HG02852 (cell line): ENCODE measurements at regions not wholly inside any gene's neighbourhood (a gene's known extent, or its start where the extent isn't known, plus 50 kb on each side); places are given as distances from the start of the nearest gene placed in this dataset.

ENCODE experiments used
- ATAC-seq: cut with Tn5 transposase; IDR thresholded peaks from one replicate; pipeline ENCODE4 v1.9.1; 2021; ENCODE audit warnings: mild to moderate bottlenecking, moderate library complexity; ENCODE audit not compliant: unreplicated experiment

DNA sequence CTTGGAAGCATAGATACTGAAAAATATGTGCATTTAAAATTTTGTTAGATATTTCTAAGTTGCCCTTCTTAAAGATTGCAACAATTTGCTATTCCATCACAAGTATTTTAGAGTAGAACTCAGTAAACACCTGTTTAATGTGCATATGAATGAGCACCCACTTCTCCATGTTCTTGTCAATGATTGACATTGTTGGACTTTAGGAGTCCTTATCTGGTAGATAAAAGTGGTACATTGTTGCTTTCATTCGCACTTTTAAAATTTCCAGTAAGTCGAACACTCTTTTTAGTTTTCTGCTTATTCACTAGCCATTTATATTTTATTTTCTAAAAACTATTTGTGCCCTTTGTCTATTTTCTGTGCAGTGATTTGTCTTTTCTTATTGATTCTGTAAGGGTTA, 478.3 kb downstream of the SOX2 start:
- ATAC-seq, result no peak

DNA sequence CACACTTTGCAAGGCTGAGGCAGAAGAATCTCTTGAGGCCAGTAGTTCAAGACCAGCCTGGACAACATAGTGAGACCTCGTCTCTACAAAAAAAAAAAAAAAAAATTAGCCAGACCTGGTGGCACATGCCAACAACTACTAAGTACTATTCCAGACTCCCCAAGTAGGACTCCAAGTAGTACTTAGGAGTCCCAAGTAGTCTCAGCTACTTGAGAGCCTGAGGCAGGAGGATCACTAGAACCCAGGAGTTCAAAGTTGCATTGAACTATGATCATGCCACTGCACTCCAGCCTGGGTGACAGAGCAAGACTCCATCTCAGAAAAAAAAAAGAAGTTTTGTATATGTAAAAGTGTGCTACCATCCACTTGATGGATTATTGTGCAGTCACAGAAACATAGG, 486.6 kb downstream of the SOX2 start:
- no peak for ATAC-seq

DNA sequence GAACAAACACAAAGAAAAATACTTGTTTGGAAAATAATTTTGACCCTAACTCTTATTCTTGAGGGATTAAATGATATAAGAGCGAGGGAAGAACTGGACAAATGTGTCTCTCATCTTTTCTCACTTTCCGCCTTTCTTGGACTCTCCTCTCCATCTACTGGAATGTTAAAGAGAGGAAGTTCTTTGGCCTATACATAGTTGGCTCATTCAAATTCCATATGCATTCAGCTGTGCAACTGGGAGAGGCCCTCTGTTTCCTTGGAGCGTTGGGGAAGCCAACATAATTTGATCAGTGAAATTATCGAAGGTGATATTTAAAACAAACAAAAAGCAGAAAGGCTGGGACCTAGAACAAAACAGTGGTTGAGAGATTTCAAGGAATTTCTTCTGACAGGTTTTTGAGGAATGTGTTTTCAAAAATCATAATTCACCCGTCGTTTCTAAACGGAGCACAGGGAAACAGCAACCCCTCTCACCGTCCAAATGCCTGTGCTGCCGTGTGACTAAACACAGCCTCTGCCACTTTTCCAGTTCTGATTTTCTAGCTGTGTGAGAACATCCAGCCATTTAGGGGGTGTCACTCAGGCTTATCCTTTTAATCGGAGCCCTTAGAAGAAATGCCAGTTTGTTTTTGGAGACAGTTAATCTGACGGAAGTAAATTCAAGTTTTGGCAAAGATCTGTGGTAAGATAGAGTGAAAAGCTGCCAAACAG, 489.9 kb downstream of the SOX2 start:
- ATAC-seq, result no peak

DNA sequence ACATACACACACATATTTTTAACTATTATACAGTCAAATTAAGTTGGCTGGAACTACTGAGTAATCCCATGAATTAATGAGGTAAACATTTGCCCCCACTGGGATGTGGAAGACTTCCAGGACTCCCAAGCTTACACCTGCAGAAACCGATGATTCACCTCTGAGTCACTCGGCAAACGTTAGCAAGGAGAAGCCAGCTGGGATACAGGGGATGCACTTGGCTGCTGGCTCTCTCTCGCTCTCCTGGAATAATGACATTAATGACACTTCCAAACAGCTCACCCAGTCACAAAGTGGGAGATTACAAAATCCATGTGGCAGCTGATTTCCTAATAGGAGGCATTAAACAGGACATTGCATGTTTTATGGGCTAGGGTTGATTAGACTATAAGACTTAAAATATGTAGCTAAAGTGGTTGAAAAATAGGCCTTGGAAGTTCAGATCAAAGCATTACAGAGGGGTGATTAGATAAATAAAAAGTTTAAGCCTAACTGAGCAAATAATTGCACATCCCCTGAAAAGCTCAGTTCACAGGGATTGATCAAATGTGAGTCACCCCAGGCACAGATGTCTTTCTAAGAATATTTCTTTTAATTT, 500.9 kb downstream of the SOX2 start:
- no peak for ATAC-seq

DNA sequence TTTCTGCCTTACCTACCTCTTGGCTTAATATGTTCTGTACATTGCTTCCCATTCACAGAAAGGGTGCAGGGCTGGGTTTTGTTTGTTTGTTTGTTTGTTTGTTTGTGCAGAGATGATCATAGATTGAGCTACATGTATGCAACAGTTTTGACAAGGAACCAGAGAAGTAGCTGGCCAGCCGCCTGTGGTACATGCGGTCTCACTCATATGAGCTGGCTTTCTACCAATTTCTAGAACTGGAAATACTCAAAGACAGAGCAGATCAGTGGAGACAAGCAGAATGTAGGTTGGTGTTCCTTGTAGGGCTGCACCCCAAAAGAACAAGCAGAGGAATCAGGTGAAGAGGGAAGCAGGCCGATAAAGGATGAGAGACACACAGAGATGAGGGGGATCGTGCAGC, 502.7 kb downstream of the SOX2 start:
- no peak for ATAC-seq

DNA sequence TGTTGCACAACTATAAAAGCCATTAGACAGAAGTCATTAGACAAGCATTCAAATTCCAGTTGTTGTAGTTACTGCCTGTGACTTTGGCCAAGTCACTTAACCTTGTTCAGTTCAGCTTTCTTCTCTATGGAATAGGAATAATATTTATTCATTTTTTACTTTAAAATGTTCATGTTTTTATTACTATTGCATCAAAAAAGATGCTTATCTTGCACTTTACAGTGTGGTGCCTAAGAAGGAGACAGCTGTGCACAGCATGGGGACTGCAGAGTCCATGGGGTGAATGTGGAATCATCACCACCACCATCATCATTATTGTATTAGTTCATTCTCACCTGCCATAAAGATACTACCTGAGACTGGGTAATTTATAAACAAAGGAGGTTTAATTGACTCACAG, 504.2 kb downstream of the SOX2 start:
- no peak for ATAC-seq

DNA sequence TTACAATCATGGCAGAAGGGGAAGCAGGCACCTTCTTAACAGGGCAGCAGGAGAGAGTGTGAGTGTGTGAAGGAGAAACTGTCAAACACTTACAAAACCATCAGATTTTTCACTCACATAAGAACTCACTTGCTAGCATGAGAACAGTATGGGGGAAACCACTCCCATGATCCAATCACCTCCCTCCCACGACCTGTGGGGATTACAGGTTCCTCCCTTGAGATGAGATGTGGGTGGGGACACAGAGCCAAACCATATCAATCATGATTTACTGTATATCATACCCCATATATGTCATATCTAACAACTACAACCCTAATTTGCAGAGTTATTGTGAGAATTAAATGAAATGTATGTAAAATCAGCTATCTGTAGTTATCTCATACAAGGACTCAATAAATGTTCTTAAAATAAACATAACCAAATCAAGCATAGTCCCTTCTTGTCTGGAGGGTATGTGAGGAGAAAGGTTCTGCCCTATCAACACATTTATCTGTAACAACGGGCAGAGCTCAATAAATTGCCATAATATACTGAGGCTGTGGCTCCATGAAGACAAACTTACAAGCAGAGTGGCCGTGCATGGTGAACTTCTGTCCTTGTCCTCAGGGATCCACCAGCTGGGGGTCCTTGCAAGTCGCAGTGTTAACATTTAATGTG, 504.7 kb downstream of the SOX2 start:
- ATAC-seq, result no peak

DNA sequence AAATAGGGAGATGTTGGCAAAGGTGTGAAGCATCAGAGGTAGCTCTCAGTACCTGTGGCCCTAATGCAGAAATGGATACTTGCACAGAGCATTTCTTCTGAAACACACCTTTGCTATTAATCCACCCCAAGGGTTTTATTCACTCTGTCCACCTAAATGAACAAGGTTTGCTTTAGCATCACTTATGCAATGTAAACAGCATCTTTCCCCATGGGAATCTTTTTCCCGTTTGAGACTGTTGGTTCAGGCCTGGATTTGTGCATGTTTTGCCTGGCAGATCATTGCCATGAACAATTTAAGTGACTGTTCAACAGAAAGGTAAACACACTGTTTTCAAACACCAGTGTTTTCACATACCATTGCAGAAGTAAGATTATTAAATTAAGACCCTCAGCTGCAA, 508.3 kb downstream of the SOX2 start:
- ATAC-seq, result no peak

DNA sequence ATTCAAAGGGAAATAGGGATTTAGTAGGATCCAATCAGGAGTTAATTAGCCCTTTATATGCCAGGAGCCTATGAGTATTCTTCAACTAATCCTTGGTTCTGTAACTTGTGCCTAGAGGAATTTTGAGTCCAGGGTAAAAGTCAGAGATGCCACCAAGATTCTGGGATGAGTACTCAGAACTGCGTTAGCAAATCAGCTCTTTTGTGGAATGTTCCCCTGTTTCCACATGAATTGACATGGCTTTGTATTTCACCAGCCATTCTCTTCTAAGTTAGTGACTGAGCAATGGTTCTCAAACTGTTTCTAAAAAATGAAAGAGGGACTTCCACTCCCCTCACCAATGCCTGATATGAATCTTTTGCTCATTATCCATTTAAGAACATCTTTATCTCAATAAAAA, 508.7 kb downstream of the SOX2 start:
- no peak for ATAC-seq

DNA sequence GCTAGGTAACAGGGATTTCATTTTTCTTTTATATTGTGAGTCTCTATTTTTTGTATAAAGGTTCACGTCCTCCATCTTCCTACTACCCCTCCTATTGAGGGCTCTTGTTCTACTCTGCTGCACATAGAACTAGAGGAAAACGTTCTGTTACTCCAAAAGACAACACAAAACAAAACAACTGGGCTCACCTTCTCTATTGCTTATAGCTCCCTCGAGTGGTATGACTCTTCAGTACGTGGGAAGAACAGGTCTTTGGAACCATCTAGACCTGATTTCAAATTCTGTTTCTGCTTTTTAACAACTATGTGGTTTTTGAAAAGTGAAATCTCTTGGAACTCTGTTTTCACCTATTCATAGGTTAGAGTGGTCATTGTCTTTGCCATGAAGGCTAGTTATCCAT, 515.3 kb downstream of the SOX2 start:
- no peak for ATAC-seq

DNA sequence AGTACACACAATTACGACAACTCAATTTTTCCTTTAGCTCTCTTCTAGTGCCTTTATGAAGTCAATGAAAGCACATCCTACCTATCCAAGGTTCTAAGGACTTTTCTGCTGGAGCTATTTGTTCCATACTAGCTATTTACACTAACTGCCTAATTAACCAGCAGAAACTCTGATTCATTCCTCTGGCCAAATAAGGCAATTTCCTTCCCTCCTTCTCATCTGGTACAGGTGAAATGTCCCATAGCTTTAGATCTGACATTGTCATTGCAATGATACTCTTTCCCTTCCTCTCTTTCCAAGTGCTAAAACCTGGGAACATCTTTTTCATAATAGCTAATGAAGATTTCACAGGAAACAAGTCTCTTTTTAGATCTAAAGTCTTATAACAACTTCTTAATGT, 521.7 kb downstream of the SOX2 start:
- ATAC-seq, result no peak

DNA sequence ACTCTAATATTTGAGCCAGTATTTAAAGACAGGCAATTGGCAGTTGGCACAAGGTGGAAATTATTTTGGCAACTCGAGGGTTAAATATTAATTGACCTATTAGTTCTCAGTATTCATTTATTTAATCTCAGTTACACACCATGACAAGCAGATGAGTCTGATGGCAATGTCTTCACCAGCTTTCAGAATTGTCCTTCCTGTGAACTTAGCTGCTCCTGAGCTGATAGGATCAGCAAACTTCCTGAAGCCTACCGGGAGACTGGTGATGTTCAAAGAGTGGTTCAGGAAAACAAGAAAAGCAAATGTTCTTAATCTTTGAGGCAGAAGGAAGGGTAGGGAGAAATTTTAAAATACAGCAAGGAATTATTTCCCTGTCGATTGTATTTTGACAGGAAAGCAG, 522.2 kb downstream of the SOX2 start:
- no peak for ATAC-seq

DNA sequence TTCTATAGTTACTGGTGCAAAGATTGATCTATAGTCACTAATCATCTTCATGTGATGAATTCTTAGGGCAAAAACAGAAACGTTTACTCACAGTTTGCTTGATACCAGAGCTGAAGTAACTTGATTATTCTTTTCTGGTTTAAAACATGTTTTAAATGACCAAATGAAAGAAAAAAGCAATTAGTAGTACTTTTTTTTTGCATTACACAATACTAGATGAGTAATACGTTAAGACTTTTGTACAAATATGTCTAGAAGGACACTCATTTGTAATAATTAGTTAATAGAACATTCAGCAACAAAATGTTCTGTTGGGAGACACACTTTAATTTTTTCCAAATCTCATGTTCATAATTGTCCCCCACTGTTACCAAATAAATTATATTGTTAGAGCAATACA, 523.2 kb downstream of the SOX2 start:
- no peak for ATAC-seq

DNA sequence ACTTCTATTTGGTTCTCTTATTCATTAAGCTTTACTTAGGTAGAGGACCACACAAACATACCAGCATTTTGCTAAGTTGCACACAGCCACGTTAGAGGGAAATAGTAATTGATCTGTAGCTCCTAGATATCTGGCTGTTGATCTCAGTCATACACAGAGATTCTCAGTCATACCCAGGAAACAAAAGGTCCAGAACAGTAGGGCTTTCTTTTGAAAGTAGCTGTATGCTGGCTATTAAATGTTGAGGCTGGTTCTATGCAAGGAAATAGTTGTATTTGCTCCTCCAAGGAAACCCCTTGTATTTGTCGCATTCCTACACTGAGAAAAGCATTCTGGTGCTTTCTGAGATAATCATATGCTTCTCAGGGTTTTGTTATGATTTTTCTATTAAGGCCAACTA, 523.8 kb downstream of the SOX2 start:
- no peak for ATAC-seq

DNA sequence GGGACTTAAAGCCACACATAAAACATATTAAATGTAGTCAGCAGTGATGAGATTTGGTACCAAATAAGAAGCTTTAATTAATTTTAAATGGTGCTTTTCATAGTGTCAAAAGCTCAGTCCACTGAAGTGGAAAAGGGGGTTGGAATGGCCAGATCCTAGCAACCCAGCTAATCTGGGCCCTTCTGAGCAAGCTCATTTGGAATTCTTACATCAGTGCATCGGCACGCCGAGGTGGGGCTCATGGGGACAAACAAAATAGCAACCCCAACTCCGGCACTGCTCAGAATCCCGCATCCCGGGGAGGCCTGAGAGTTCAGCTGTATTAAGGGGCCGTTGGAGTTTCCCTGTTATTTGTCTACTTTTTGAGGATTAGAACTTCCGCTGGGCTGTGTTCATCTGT, 526.4 kb downstream of the SOX2 start:
- ATAC-seq, result no peak

DNA sequence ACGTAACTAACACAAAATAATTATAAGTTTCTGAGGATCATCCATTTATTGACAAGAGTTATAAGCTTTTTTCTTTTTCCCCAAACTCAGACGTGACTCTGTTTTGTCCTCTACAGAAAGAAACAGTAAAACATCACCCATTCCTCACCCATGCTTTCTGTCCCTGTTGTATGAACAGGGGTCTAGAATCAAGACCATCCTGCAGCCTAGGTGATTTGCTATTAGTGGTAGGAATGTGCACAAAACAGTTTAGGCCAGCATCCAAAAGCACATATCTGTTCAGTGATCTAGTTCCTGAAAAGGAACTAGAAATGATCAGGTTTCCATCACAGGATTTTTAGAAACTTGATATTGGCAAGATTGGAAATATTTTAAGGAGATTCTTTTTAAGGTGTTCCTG, 527.6 kb downstream of the SOX2 start:
- no peak for ATAC-seq

DNA sequence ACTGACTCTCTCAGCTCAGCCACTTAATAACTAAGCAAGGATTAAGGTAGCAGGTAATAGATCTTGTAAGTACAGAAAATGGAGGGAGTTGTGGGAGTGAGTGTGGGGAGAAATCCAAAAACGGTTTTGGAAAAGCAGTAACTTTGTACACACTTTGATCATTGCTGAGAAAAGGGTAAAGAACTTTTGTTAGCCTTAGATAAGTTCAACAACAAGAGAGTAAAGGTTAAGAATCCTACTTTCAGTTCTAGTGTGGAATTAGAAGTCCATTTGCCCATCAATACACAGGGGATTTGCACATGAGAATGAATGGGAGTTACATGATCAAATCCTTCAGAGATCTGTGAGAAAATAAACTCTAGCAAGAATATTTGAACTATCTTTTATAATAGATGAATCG, 528.7 kb downstream of the SOX2 start:
- ATAC-seq, result no peak

DNA sequence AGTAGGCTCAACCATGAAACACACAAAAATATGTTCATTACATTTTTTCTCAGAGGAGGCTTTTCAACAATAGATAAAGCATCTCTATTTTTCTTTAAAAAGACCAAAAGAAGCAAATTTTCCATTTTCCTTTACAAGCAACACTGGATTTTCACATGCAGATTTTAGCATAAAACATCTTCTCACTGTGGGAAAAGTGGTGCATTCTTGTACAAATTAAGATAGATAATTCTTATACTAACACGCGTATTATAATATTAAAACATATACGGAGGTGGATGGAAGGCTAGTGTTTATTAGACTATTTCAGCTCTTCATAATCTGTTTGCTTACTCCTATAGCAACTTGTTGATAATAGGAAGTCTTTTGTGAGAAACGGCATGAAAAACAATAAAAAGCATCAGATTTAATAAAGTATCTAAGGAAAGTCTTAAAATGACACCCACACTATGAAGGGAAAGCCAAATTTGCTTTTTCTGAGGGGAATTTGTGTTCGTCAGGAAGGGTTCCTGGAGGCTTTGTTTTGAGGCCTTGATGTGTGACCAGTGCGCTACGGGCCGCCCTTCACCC, 529.6 kb downstream of the SOX2 start:
- ATAC-seq, result no peak

DNA sequence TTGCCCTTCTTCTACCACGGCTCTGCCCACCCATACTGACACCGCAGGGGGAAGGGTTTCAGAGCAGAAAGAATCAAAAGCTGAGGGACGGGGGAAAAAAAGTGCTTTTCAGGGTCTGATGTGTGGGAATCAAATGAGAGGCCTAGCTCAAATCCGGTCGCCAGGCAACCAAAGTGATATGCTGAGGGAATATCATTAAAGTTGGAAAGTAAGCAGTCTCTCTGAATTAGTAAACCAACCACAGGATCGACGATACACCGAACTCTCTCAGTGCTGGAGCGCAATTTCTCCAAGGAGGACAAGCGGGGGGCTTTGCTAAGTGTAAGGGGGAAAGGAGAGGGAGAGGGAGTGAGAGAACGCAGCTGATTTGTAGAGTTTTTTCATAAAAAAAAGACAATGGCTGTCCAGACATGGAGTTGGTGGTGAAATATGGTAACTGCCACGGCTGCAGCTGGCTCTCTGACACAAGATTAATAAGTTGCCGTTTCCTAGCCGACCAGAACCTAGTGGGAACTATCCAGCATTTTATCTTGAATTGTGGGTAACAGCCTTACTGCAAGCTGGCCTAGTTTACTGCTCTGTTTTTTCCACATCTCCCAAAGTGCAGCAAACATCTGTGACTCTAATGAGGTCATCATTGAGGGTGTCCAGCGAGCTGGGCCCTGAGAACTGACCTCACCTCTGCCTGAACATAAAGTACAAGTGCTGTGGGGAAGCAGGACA, 530.2 kb downstream of the SOX2 start:
- ATAC-seq, result no peak

DNA sequence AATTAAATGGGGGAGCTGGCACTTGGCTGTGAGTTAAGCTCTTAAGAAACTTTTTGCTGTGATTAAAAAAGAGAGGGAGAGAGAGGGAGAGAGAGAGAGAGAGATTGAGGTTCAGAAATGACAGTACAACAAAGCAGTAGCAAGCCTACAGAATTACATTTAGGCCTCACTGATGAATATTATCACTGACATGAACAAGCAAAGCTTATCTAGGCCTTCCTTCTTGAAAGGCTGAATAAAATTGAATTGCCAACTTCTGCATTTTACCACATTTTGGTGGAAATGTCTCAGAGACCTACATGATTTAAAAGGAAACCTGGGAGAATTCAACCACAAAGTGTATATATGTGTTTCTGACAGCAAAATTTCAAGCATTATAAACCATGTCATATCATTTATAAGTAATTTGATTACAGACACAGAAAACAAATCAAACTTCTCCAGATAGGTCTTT, 530.8 kb downstream of the SOX2 start:
- ATAC-seq, result no peak

DNA sequence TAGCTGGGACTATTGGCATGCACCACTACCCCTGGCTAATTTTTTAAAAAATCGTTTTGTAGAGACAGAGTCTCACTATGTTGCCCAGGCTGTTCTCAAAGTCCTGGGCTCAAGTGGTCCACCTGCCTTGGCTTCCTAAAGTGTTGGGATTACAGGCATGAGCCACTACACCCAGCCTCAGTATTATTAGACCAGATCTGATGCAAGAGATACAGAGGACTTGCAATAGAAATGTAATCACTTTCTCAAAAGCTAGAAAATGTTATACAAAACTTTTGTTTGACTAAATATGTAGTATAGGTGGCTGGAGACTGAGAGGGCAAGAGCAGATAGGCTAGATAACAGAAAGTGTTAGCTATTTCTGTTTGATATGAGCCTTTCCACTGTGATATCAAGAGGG, 531.9 kb downstream of the SOX2 start:
- no peak for ATAC-seq
